B cell (primary cell): ENCODE measurements at regions not wholly inside any gene's neighbourhood (a gene's known extent, or its start where the extent isn't known, plus 50 kb on each side); places are given as distances from the start of the nearest gene placed in this dataset.

Experiments used
- ATAC-seq: fragments of 200-7000 bp; cut with Tn5 transposase; one replicate; pipeline ENCODE4 v1.10.0; 2021; ENCODE audit warnings: low read depth, mild to moderate bottlenecking, moderate number of reproducible peaks, moderate library complexity
- CTCF ChIA-PET: fragments of 350-600 bp; sonication (Branson Sonifier 250); formaldehyde crosslinking; loops from one replicate; lab custom pipeline; 2021; ENCODE audit warnings: antibody characterized with exemption, inconsistent platforms; lab: Charles Lee
- POLR2A ChIA-PET: fragments of 350-600 bp; sonication (Branson Sonifier 250); formaldehyde crosslinking; loops from one replicate; lab custom pipeline; 2021; ENCODE audit warnings: antibody characterized with exemption; lab: Charles Lee
- DNase-seq: peaks from one replicate; pipeline ENCODE4 v3.0.0; 2013
- H2AFZ ChIP-seq: 2 replicates; pipeline ENCODE4 v1.6.1; 2012; ENCODE audit warnings: mild to moderate bottlenecking, low read depth, low read length; ENCODE audit not compliant: insufficient read depth, poor library complexity, severe bottlenecking
- H3K27ac ChIP-seq, 2 donors: 1 replicate in 1 of 2; 2 replicates in 1 of 2; pipeline ENCODE4 v1.5.1; 2012 to 2013; ENCODE audit warnings: low read length in 2 of 2, mild to moderate bottlenecking in 2 of 2, moderate library complexity in 1 of 2
- H3K27me3 ChIP-seq, 4 experiments: fragments of 200-600 bp in 1 of 4; sonication (generic) in 1 of 4; replicated peaks in 1 of 4; 1 replicate in 2 of 4; 2 replicates in 2 of 4; pipeline versions ENCODE4 v1.6.1 to v1.7.0; 2013 to 2016; ENCODE audit warnings: low read length in 3 of 4, mild to moderate bottlenecking in 2 of 4, mixed read lengths in 1 of 4, moderate library complexity in 1 of 4; ENCODE audit not compliant: insufficient read depth in 4 of 4, control insufficient read depth in 3 of 4; ENCODE audit errors: control extremely low read depth in 1 of 4
- H3K36me3 ChIP-seq, 2 experiments: replicated peaks in 1 of 2; 1 replicate in 1 of 2; 2 replicates in 1 of 2; pipeline versions ENCODE4 v1.6.1 to v1.7.1; 2013; ENCODE audit warnings: low read length in 1 of 2; ENCODE audit not compliant: insufficient read depth in 2 of 2, control insufficient read depth in 1 of 2; ENCODE audit errors: control extremely low read depth in 1 of 2, extremely low read depth in 1 of 2
- H3K4me1 ChIP-seq, 2 donors: fragments of 200-600 bp in 1 of 2; sonication (generic) in 1 of 2; 1 replicate in 1 of 2; 2 replicates in 1 of 2; pipeline versions ENCODE4 v1.5.1 to v1.6.1; 2013 to 2017; ENCODE audit warnings: low read length in 2 of 2; ENCODE audit not compliant: control insufficient read depth in 2 of 2, insufficient read depth in 2 of 2
- H3K4me2 ChIP-seq: replicated peaks from 2 replicates; pipeline ENCODE3; 2012; ENCODE audit warnings: mild to moderate bottlenecking, low read depth, low read length; ENCODE audit not compliant: poor library complexity, severe bottlenecking
- H3K4me3 ChIP-seq, 5 experiments: fragments of 200-600 bp in 1 of 5; sonication (generic) in 1 of 5; 1 replicate in 3 of 5; 2 replicates in 2 of 5; pipeline versions ENCODE4 v1.5.1 to v1.7.0; 2011 to 2016; ENCODE audit warnings: low read length in 4 of 5, mild to moderate bottlenecking in 4 of 5, low read depth in 2 of 5, control low read depth in 1 of 5, moderate library complexity in 1 of 5; ENCODE audit not compliant: insufficient read depth in 1 of 5; ENCODE audit errors: control extremely low read depth in 1 of 5, extremely low read depth in 1 of 5
- H3K79me2 ChIP-seq: fragments of 200-600 bp; sonication (generic); one replicate; pipeline ENCODE4 v1.6.0; 2016; ENCODE audit warnings: low read length; ENCODE audit not compliant: control insufficient read depth, insufficient read depth
- H3K9ac ChIP-seq: fragments of 200-600 bp; sonication (generic); 2 replicates; pipeline ENCODE4 v1.6.1; 2017; ENCODE audit warnings: mild to moderate bottlenecking, low read length, moderate library complexity
- H3K9me3 ChIP-seq, 3 donors: one replicate each; pipeline versions ENCODE4 v1.6.1 to v1.7.1; 2013; ENCODE audit warnings: low read length in 2 of 3; ENCODE audit not compliant: control insufficient read depth in 2 of 3, insufficient read depth in 1 of 3; ENCODE audit errors: control extremely low read depth in 1 of 3
- H4K20me1 ChIP-seq: 2 replicates; pipeline ENCODE4 v1.6.0; 2012; ENCODE audit warnings: mild to moderate bottlenecking, low read length; ENCODE audit not compliant: insufficient read depth, control insufficient read depth, poor library complexity, severe bottlenecking
- H3K27ac Mint-ChIP-seq: one replicate; pipeline ENCODE4 v1.8.0; 2021; ENCODE audit warnings: mixed read lengths
- H3K27me3 Mint-ChIP-seq: one replicate; pipeline ENCODE4 v1.8.0; 2021; ENCODE audit warnings: mixed read lengths
- H3K4me1 Mint-ChIP-seq: one replicate; pipeline ENCODE4 v1.8.0; 2021; ENCODE audit warnings: mixed read lengths
- H3K4me3 Mint-ChIP-seq: one replicate; pipeline ENCODE4 v1.8.0; 2021; ENCODE audit warnings: mixed read lengths
- H3K9me3 Mint-ChIP-seq: one replicate; pipeline ENCODE4 v1.8.0; 2022; ENCODE audit warnings: mixed read lengths; ENCODE audit not compliant: insufficient read depth
- EZH2 ChIP-seq: IDR thresholded peaks from 2 replicates; pipeline ENCODE4 v1.6.1; 2012; ENCODE audit warnings: borderline replicate concordance, low read depth, mild to moderate bottlenecking, moderate library complexity, low read length; ENCODE audit not compliant: insufficient read depth, poor library complexity, severe bottlenecking
- WGBS: methylation state at CpG from one replicate; pipeline ENCODE4 v1.1.5; 2013; ENCODE audit warnings: missing lambda C conversion rate; ENCODE audit not compliant: insufficient coverage; 5-methylcytosine and 5-hydroxymethylcytosine counted together
- intact Hi-C: fragments of 100-400 bp; cut with micrococcal nuclease; formaldehyde crosslinking; loops from one replicate; pipeline ENCODE4 v1.10.0; 2022
- TF ChIP-seq, protein P1 (sequence below): fragments of 200-600 bp; IDR thresholded peaks from one replicate; pipeline ENCODE4 v1.8.0; 2022; ENCODE audit warnings: antibody characterized with exemption, mild to moderate bottlenecking

DNA sequence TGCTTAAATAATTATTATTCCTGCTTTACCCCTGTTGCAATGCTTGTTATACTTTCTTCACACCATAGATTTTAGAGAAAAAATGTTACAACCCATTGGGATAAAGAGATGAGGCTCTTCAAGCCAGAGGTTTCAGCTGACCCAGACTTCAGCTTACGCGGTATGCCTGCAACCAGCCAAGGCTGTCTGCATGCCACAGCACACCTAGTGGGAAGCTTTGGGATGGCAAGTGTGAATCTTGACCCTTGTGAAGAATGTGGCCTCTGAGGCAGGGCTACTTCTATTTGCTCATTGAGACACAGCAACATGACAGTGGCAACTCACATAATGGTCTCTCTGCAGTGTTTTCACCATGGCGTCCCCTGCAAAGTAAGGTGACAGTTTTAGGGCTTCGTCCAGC, 193.9 kb upstream of the PIRT start:
- H3K27ac Mint-ChIP-seq = no peak overlapping the region
- H3K27me3 ChIP-seq = no peaks in the 10 kb centered on the region
- CTCF ChIA-PET = no interaction called here
- H3K27ac ChIP-seq = no peak overlapping the region
- WGBS = 94% methylated on average over 4 of the region's 4 CpGs
- intact Hi-C loops = no loop called here
- no peaks in the 10 kb centered on the region for H3K4me1 Mint-ChIP-seq
- no peaks in the 10 kb centered on the region for H4K20me1 ChIP-seq
- ATAC-seq (no peak), DNase-seq (no peak)
- no peak overlapping the region for H3K4me2 ChIP-seq
- POLR2A ChIA-PET = no interaction called here
- H3K79me2 ChIP-seq = no peaks in the 10 kb centered on the region
- peaks cover 0 to 7% (median 2%) of the 10 kb centered on the region in 3 donors for H3K9me3 ChIP-seq
- no peak overlapping the region for H3K4me3 ChIP-seq
- H3K4me3 Mint-ChIP-seq = no peak overlapping the region
- H3K9me3 Mint-ChIP-seq = peaks cover 15% of the 10 kb centered on the region
- no peaks in the 10 kb centered on the region for H3K4me1 ChIP-seq
- TF ChIP-seq, protein P1, sequence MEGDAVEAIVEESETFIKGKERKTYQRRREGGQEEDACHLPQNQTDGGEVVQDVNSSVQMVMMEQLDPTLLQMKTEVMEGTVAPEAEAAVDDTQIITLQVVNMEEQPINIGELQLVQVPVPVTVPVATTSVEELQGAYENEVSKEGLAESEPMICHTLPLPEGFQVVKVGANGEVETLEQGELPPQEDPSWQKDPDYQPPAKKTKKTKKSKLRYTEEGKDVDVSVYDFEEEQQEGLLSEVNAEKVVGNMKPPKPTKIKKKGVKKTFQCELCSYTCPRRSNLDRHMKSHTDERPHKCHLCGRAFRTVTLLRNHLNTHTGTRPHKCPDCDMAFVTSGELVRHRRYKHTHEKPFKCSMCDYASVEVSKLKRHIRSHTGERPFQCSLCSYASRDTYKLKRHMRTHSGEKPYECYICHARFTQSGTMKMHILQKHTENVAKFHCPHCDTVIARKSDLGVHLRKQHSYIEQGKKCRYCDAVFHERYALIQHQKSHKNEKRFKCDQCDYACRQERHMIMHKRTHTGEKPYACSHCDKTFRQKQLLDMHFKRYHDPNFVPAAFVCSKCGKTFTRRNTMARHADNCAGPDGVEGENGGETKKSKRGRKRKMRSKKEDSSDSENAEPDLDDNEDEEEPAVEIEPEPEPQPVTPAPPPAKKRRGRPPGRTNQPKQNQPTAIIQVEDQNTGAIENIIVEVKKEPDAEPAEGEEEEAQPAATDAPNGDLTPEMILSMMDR = no peak
- TF ChIP-seq EZH2 = no peak
- no peaks in the 10 kb centered on the region for H3K36me3 ChIP-seq
- no peak overlapping the region for H3K9ac ChIP-seq
- H3K27me3 Mint-ChIP-seq = no peaks in the 10 kb centered on the region
- H2AFZ ChIP-seq = no peak overlapping the region

DNA sequence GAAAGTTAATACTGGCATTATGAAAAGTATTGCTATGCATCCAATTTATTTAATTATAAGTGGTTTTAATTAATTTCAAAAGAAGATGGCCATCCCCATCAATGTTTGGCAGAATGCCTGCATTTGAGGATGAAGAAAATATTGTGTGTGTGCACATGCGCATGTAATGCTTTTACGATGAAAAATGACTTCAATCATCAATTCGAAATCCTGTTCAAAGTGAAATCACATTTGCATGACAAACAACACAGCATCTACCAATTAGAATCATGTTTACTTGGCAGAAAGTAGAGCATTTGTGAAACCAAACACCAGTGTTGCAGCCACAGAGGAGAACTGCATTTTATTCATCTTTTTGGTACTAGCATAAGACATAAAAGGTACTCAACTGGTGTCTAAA, 191.9 kb upstream of the PIRT start:
- Histone ChIP-seq H3K4me2 (no peak overlapping the region), H3K79me2 (no peaks in the 10 kb centered on the region), H3K9me3 (peaks cover 0 to 7% (median 2%) of the 10 kb centered on the region in 3 donors), H3K4me1 (no peaks in the 10 kb centered on the region), H3K36me3 (no peaks in the 10 kb centered on the region), H3K27me3 (no peaks in the 10 kb centered on the region), H3K9ac (no peak overlapping the region), H4K20me1 (no peaks in the 10 kb centered on the region), H2AFZ (no peak overlapping the region), H3K4me3 (no peak overlapping the region), H3K27ac (no peak overlapping the region)
- intact Hi-C loops = no loop called here
- no peaks in the 10 kb centered on the region for H3K4me1 Mint-ChIP-seq
- ChIA-PET CTCF (no interaction called here), POLR2A (no interaction called here)
- no peak overlapping the region for H3K4me3 Mint-ChIP-seq
- no peak for ATAC-seq
- H3K27me3 Mint-ChIP-seq = no peaks in the 10 kb centered on the region
- WGBS = 82% methylated on average over 2 of the region's 3 CpGs
- H3K9me3 Mint-ChIP-seq = peaks cover 15% of the 10 kb centered on the region
- no peak for DNase-seq
- TF ChIP-seq, protein P1 = no peak
- H3K27ac Mint-ChIP-seq = no peak overlapping the region
